ENCODE measurements at regions not wholly inside any gene's neighbourhood (a gene's known extent, or its start where the extent isn't known, plus 50 kb on each side); places are given as distances from the start of the nearest gene placed in this dataset.

GRCh38 chr13:109521719-109522118 is 264.7 kb downstream of the IRS2 start:
- DNase-seq (ENCODE audit: low read depth) = no peak

GRCh38 chr13:109517517-109517916 is 268.9 kb downstream of the IRS2 start:
- DNase-seq (ENCODE audit: low read depth) = no peak

- no peak for DNase-seq (ENCODE audit: low read depth)
These were observed 270.2 kb downstream of the IRS2 start for GRCh38 chr13:109516186-109516585.

GRCh38 chr13:109510013-109510412 is 276.4 kb downstream of the IRS2 start:
- DNase-seq (ENCODE audit: low read depth) = no peak

GRCh38 chr13:109509154-109509900 is 277.1 kb downstream of the IRS2 start:
- no peak for DNase-seq (ENCODE audit: low read depth)

- DNase-seq (ENCODE audit: low read depth) = no peak
These were observed 286.1 kb downstream of the IRS2 start for GRCh38 chr13:109500146-109500773.

GRCh38 chr13:109497917-109498316 is 288.5 kb downstream of the IRS2 start:
- DNase-seq (ENCODE audit: low read depth) = no peak

- no peak for DNase-seq (ENCODE audit: low read depth)
These were observed 290.2 kb downstream of the IRS2 start for GRCh38 chr13:109496216-109496615.

GRCh38 chr13:109494925-109495369 is 291.4 kb downstream of the IRS2 start:
- no peak for DNase-seq (ENCODE audit: low read depth)

GRCh38 chr13:109485136-109485794 is 301.1 kb downstream of the IRS2 start:
- DNase-seq (ENCODE audit: low read depth) = no peak

GRCh38 chr13:109483284-109483683 is 303.1 kb downstream of the IRS2 start:
- DNase-seq (ENCODE audit: low read depth) = no peak

- no peak for DNase-seq (ENCODE audit: low read depth)
These were observed 305.3 kb downstream of the IRS2 start for GRCh38 chr13:109481040-109481439.

GRCh38 chr13:109480011-109480955 is 306.1 kb downstream of the IRS2 start:
- DNase-seq (ENCODE audit: low read depth) = no peak

- DNase-seq (ENCODE audit: low read depth) = no peak
These were observed 306.8 kb downstream of the IRS2 start for GRCh38 chr13:109479534-109479933.

- DNase-seq (ENCODE audit: low read depth) = no peak
These were observed 310.4 kb downstream of the IRS2 start for GRCh38 chr13:109476001-109476400.

GRCh38 chr13:109468123-109468522 is 318.3 kb downstream of the IRS2 start:
- no peak for DNase-seq (ENCODE audit: low read depth)

GRCh38 chr13:109465148-109465547 is 321.2 kb downstream of the IRS2 start:
- no peak for DNase-seq (ENCODE audit: low read depth)

- no peak for DNase-seq (ENCODE audit: low read depth)
These were observed 332.0 kb downstream of the IRS2 start for GRCh38 chr13:109454167-109454917.

- no peak for DNase-seq (ENCODE audit: low read depth)
These were observed 334.7 kb downstream of the IRS2 start for GRCh38 chr13:109451726-109452125.

GRCh38 chr13:109448629-109449028 is 337.8 kb downstream of the IRS2 start:
- no peak for DNase-seq (ENCODE audit: low read depth)

GRCh38 chr13:109447667-109448066 is 338.7 kb downstream of the IRS2 start:
- no peak for DNase-seq (ENCODE audit: low read depth)
